K562 (cell line): ENCODE measurements at regions not wholly inside any gene's neighbourhood (a gene's known extent, or its start where the extent isn't known, plus 50 kb on each side); places are given as distances from the start of the nearest gene placed in this dataset.

ENCODE experiments used
- ATAC-seq: fragments of 200-7000 bp; cut with Tn5 transposase; 3 replicates; pipeline ENCODE4 v1.9.1; 2020; ENCODE audit warnings: moderate library complexity
- BruUV-seq: library from RNA; stranded (reverse); fragments of 400-500 nt; replicated peaks from 2 replicates; lab custom pipeline; 2021; lab: Mats Ljungman, UMichigan
- CTCF ChIA-PET: fragments of 300-600 bp; formaldehyde crosslinking; extraction: SDS; loops from one replicate; lab custom pipeline; 2021; ENCODE audit warnings: low intra/inter-chr PET ratio; lab: Yijun Ruan, JAX
- POLR2A ChIA-PET: fragments of 300-600, 350-650 bp; sonication (Branson Sonifier 250); formaldehyde crosslinking; extraction: SDS; loops from one replicate; lab custom pipeline; 2021; ENCODE audit warnings: antibody characterized with exemption, inconsistent platforms; lab: Yijun Ruan, JAX
- DNase-seq, 4 experiments: peaks; one replicate each; pipeline versions ENCODE4 v3.0.0 to v3.0.0-alpha.2; 2011 to 2018; ENCODE audit warnings: low spot score in 3 of 4, mixed read lengths in 3 of 4; ENCODE audit errors: extremely low read depth in 1 of 4
- FAIRE-seq: peaks from 2 replicates; lab custom pipeline; 2011; peaks lifted over from hg19 to GRCh38; lab: Jason Lieb, UNC
- H2AFZ ChIP-seq: 2 replicates; pipeline ENCODE4 v1.6.0; 2011; ENCODE audit warnings: low read depth, low read length, control low read depth, inconsistent platforms
- H3K27ac ChIP-seq: fragments of 200-600 bp; 3 replicates; pipeline ENCODE4 v1.8.0; 2011; ENCODE audit warnings: low read depth, mild to moderate bottlenecking, control low read depth, inconsistent platforms, low read length, moderate library complexity, mixed read lengths; ENCODE audit errors: extremely low read depth
- H3K27me3 ChIP-seq, 2 experiments: fragments of 300-600 bp in 1 of 2; 2 replicates in 1 of 2; 3 replicates in 1 of 2; pipeline versions ENCODE4 v1.6.0 to v1.8.0; 2011; ENCODE audit warnings: inconsistent platforms in 2 of 2, low read length in 2 of 2, mild to moderate bottlenecking in 1 of 2, mixed read lengths in 1 of 2, moderate library complexity in 1 of 2; ENCODE audit not compliant: control insufficient read depth in 2 of 2, insufficient read depth in 2 of 2
- H3K36me3 ChIP-seq: fragments of 300-600 bp; 3 replicates; pipeline ENCODE4 v1.8.0; 2011; ENCODE audit warnings: mild to moderate bottlenecking, low read length, inconsistent platforms; ENCODE audit not compliant: control insufficient read depth, insufficient read depth
- H3K4me1 ChIP-seq, 2 experiments: fragments of 200-600 bp in 1 of 2; replicated peaks in 1 of 2; 2 replicates in 1 of 2; 3 replicates in 1 of 2; pipeline versions ENCODE4 v1.5.1 to v1.8.0; 2011; ENCODE audit warnings: inconsistent platforms in 2 of 2, low read length in 2 of 2, mild to moderate bottlenecking in 1 of 2, mixed read lengths in 1 of 2, moderate library complexity in 1 of 2; ENCODE audit not compliant: control insufficient read depth in 2 of 2, insufficient read depth in 2 of 2
- H3K4me2 ChIP-seq: 2 replicates; pipeline ENCODE4 v1.6.1; 2011; ENCODE audit warnings: low read length, control low read depth, inconsistent platforms, mixed read lengths; ENCODE audit not compliant: insufficient read depth
- H3K4me3 ChIP-seq: fragments of 200-600 bp; sonication (generic), shearing (Covaris generic); 2 replicates; pipeline ENCODE4 v1.5.1; 2016; ENCODE audit warnings: control low read depth, inconsistent platforms
- H3K79me2 ChIP-seq: fragments of 200-600 bp; 3 replicates; pipeline ENCODE4 v1.8.0; 2011; ENCODE audit warnings: low read length, inconsistent platforms; ENCODE audit not compliant: control insufficient read depth, insufficient read depth
- H3K9ac ChIP-seq, 2 experiments: 2 replicates each; pipeline versions ENCODE4 v1.6.0 to v1.6.1; 2011; ENCODE audit warnings: low read depth in 2 of 2, low read length in 2 of 2, control low read depth in 1 of 2, inconsistent platforms in 1 of 2, mild to moderate bottlenecking in 1 of 2, mixed read lengths in 1 of 2; ENCODE audit not compliant: insufficient read depth in 1 of 2
- H3K9me1 ChIP-seq: one replicate; pipeline ENCODE4 v1.6.0; 2011; ENCODE audit warnings: inconsistent platforms, mild to moderate bottlenecking, low read length, moderate library complexity; ENCODE audit not compliant: control insufficient read depth, insufficient read depth
- H3K9me3 ChIP-seq: replicated peaks from 2 replicates; pipeline ENCODE4 v1.5.1; 2011; ENCODE audit warnings: low read depth, low read length, inconsistent platforms; ENCODE audit not compliant: control insufficient read depth, insufficient read depth
- H4K20me1 ChIP-seq: replicated peaks from 2 replicates; pipeline ENCODE4 v1.6.1; 2011; ENCODE audit warnings: low read length, inconsistent platforms, mixed read lengths; ENCODE audit not compliant: control insufficient read depth, insufficient read depth
- CCAR2 ChIP-seq: fragments of 200-400 bp; formaldehyde crosslinking; IDR thresholded peaks from 2 replicates; pipeline ENCODE4 v1.6.1; 2017; ENCODE audit warnings: mild to moderate bottlenecking, low read depth, low read length
- IFI16 ChIP-seq: fragments of 250-450 bp; sonication (Bioruptor Pico); IDR thresholded peaks from 2 replicates; pipeline ENCODE4 v2.1.2; 2022; ENCODE audit warnings: mild to moderate bottlenecking, inconsistent platforms
- IRF1 ChIP-seq: sonication (generic); formaldehyde crosslinking; IDR thresholded peaks from 2 replicates; pipeline ENCODE4 v1.8.0; 2022; ENCODE audit warnings: missing genetic modification reagents, mild to moderate bottlenecking, borderline replicate concordance
- MCM3 ChIP-seq: fragments of 450-650 bp; IDR thresholded peaks from 2 replicates; pipeline ENCODE4 v1.6.1; 2016
- RFX1 ChIP-seq: fragments of 450-650 bp; IDR thresholded peaks from 2 replicates; pipeline ENCODE4 v1.6.1; 2016; ENCODE audit warnings: mild to moderate bottlenecking, moderate library complexity
- ZBTB26 ChIP-seq: fragments of 450-650 bp; formaldehyde crosslinking; IDR thresholded peaks from 2 replicates; pipeline ENCODE4 v1.4.0; 2022; ENCODE audit warnings: missing genetic modification characterization
- ZC3H8 ChIP-seq: fragments of 450-650 bp; IDR thresholded peaks from 2 replicates; pipeline ENCODE4 v1.6.1; 2017
- ZEB2 ChIP-seq: fragments of 450-650 bp; IDR thresholded peaks from 2 replicates; pipeline ENCODE4 v1.6.1; 2016
- ZFPM2 ChIP-seq: fragments of 250-450 bp; sonication (Bioruptor Pico); IDR thresholded peaks from 2 replicates; pipeline ENCODE4 v1.5.1; 2022; ENCODE audit warnings: mild to moderate bottlenecking
- ZNF780A ChIP-seq: fragments of 250-450 bp; sonication (Bioruptor Pico); IDR thresholded peaks from 2 replicates; pipeline ENCODE4 v1.5.0; 2021; ENCODE audit warnings: mild to moderate bottlenecking
- ZNF830 ChIP-seq: fragments of 250-450 bp; sonication (Bioruptor Pico); IDR thresholded peaks from 2 replicates; pipeline ENCODE4 v1.5.0; 2021; ENCODE audit warnings: mild to moderate bottlenecking
- WGBS: fragments of 100-300 bp; shearing (Covaris generic); methylation state at CpG from one replicate; pipeline ENCODE4 v1.1.6; 2016; ENCODE audit warnings: low coverage, mixed read lengths; ENCODE audit not compliant: insufficient coverage; ENCODE audit errors: missing lambda C conversion rate; 5-methylcytosine and 5-hydroxymethylcytosine counted together
- in situ Hi-C: fragments of 300-500 bp; cut with MboI; formaldehyde crosslinking; loops from 4 replicates; pipeline ENCODE4 v1.15.0; 2018; ENCODE audit warnings: inconsistent platforms, mixed read lengths
- intact Hi-C: fragments of 100-400 bp; cut with micrococcal nuclease; formaldehyde crosslinking; loops from 2 replicates; pipeline ENCODE4 v1.14.2; 2022

- TF ChIP-seq IRF1 (no peak), CCAR2 (no peak), MCM3 (no peak), ZFPM2 (no peak)
Measured at GRCh38 chr15:69724333-69724732, 271.7 kb downstream of the RPLP1 start (continued).

GRCh38 chr15:69725275-69725674 is 272.7 kb downstream of the RPLP1 start:
- Histone ChIP-seq H3K79me2 (no peaks in the 10 kb centered on the region), H3K9ac (no peak overlapping the region), H3K4me1 (peaks cover 0 to 4% of the 10 kb centered on the region in 2 experiments; a peak in 2 of 5 replicates), H3K9me3 (no peaks in the 10 kb centered on the region), H2AFZ (no peak overlapping the region), H3K27me3 (peaks cover 0 to 17% of the 10 kb centered on the region in 2 experiments; a peak in 2 of 5 replicates), H3K4me2 (no peak overlapping the region), H4K20me1 (no peaks in the 10 kb centered on the region), H3K36me3 (no peaks in the 10 kb centered on the region), H3K27ac (no peak overlapping the region), H3K4me3 (no peak overlapping the region), H3K9me1 (no peaks in the 10 kb centered on the region)
- no peak for FAIRE-seq
- in situ Hi-C loops (loop anchor here (25.0 kb wide), 1 partner anchor 762 kb away; no protein-coding TSS in a partner anchor), intact Hi-C loops (no loop called here)
- no peak for DNase-seq
- CTCF ChIA-PET = no interaction called here
- 3% methylated on average over 4 of the region's 4 CpGs for WGBS
- no peak for TF ChIP-seq ZNF780A (CRISPR knock-in tag)
- TF ChIP-seq ZBTB26 (CRISPR knock-in tag) = no peak
- TF ChIP-seq ZNF830 = no peak
- no peak for TF ChIP-seq IFI16
- TF ChIP-seq RFX1 = no peak
- TF ChIP-seq ZEB2 = no peak
- no peak for TF ChIP-seq ZC3H8
- POLR2A ChIA-PET = interaction anchor here (0.6 kb wide), 1 partner anchor 30 kb away, joined by 3 read pairs; no protein-coding TSS in a partner anchor
- BruUV-seq = no TSS peak
- no peak for ATAC-seq
